ENCODE measurements at regions not wholly inside any gene's neighbourhood (a gene's known extent, or its start where the extent isn't known, plus 50 kb on each side); places are given as distances from the start of the nearest gene placed in this dataset.

DNA sequence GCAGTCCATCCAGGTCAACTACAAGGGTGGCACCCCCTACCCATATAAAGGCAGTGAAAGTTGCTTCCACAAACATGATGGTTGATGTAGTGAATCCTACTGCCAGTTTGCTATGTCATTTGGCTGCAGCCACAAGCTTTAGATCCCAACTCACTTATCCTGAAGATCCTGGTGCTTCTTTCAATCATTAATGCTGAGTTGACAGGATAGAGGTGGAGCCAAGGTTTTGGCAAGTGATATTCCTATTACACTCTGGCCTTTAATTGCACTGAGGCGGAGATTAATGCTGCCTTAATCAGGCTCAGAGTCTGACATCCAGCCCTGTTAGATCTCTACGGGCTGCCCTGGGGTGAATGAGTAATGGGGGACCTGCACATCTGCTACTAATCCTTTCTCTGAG, 542.4 kb upstream of the ARX start:
- DNase-seq (ENCODE audit: low spot score): no peak
- TF ChIP-seq, protein P1, sequence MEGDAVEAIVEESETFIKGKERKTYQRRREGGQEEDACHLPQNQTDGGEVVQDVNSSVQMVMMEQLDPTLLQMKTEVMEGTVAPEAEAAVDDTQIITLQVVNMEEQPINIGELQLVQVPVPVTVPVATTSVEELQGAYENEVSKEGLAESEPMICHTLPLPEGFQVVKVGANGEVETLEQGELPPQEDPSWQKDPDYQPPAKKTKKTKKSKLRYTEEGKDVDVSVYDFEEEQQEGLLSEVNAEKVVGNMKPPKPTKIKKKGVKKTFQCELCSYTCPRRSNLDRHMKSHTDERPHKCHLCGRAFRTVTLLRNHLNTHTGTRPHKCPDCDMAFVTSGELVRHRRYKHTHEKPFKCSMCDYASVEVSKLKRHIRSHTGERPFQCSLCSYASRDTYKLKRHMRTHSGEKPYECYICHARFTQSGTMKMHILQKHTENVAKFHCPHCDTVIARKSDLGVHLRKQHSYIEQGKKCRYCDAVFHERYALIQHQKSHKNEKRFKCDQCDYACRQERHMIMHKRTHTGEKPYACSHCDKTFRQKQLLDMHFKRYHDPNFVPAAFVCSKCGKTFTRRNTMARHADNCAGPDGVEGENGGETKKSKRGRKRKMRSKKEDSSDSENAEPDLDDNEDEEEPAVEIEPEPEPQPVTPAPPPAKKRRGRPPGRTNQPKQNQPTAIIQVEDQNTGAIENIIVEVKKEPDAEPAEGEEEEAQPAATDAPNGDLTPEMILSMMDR (IDR thresholded peaks at IDR 0.05): no peak
- no peak for ATAC-seq (ENCODE audit: low FRiP score)

DNA sequence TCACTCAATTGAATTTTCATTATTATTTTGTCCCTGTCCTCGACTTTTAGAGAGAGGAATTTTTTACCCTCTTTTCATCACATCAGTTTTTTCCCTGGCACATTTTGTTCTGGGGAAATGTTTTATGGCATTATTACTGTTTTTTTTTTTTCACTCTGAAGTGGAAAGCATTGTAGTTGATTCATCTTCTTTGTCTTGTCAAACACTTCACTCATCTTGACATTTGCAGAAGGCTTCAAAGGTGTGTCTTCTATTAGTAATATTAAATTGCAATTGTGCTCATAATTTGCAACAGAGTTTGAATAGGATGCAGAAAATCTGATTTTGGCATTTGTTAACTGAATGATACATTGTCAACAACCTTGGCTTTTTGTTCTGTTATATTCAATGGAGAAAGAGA, 545.4 kb upstream of the ARX start:
- TF ChIP-seq, protein P1 (IDR thresholded peaks at IDR 0.05): no peak
- ATAC-seq (ENCODE audit: low FRiP score) (no peak), DNase-seq (ENCODE audit: low spot score) (no peak)

DNA sequence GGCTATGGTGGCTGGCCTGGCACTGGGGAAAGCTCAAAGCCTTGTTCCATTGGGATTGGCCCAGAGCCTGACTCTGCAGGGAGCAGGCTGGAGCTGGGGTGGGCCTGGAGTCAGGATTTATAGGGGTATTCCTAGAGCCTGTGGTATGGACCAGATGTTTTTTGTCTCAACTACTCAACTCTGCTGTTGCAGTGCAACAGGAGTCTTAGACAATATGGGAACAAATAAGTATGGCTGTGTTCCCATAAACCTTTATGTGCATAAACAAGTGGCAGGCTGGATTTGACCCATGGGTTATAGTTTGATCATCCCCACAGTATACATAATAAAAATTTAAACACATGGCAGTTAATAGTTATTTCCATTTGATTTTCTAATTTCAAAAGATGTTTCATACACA, 557.9 kb upstream of the ARX start:
- no peak for DNase-seq (ENCODE audit: low spot score)
- ATAC-seq (ENCODE audit: low FRiP score): no peak
- TF ChIP-seq, protein P1 (IDR thresholded peaks at IDR 0.05): no peak

DNA sequence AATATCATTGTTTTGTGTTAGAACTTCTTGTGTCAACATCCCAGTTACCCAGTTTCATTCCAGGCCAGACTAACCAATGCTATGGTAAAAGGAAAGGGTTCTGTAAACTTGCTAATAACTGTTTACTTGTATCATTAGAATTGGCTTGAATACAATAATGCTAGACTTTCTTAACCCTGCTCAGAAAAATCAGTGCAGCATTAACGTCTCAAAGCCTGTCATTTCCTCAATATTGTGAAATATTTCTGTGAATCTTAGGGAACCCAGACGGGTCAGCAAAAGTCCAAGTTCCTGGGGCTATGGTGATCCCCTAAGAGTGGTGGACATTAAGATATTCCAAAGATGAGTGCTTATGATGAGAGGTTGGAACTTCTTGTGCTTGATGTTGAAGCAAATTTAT, 541.2 kb upstream of the MAGEB18 start:
- no peak for DNase-seq (ENCODE audit: low spot score)
- TF ChIP-seq, protein P1 (IDR thresholded peaks at IDR 0.05): no peak
- no peak for ATAC-seq (ENCODE audit: low FRiP score)

DNA sequence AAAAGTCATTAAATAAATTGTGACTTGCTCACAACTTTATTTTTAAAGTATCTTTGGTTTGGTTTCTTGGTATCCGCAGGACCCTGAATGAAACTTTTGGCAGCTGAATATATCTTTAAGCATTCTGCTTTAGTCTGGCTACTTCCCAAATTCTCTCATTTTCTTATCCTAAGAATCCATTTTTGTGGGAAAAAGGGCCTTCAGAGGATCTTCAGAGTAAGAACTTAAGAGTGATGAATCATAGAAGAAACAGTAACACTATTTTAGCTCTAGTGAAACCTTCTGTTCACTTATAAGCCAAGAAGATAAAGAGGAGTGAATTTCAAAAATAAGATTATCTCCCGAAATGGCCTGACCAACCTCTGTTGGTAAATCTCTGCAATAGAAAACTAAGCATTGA, 540.6 kb upstream of the MAGEB18 start:
- no peak for DNase-seq (ENCODE audit: low spot score)
- ATAC-seq (ENCODE audit: low FRiP score): no peak
- TF ChIP-seq, protein P1 (IDR thresholded peaks at IDR 0.05): no peak

DNA sequence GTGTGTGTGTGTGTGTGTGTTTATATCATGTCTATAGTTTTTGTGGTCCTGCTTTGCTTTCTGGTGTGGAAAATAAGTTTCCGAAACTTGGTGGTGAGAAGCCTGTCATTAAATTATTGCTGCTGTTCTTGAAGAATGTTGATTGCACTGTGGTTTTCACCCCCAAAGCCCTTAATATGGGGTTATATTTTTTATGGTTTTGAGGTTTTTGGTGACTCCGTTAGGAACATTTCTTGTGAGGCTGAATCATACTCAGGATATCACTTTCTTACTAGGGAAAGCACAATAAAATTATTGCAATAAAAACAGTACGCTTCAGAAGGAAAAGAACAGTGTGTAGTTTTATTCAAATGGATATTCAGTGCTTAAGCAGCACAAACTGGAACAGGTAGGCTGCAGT, 539.1 kb upstream of the MAGEB18 start:
- no peak for ATAC-seq (ENCODE audit: low FRiP score)
- TF ChIP-seq, protein P1 (IDR thresholded peaks at IDR 0.05): no peak
- no peak for DNase-seq (ENCODE audit: low spot score)

DNA sequence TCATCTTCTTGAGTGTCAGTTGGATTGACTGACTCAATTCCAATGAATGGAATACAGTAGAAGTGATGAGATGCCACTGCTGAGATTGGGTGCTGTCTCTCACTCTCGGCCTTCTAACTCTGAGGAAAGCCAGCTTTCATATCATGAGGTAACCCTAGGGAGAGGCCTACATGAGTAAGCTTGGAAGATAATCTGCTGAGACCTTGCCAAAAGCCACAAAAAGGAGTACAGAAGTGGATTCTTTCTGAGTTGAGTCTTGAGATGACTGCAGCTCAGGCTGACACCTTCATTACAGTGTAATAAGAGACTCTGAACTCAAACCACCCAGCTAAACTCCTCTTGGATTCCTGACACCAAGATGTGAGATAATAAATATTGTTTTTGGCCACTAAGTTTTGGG, 537.4 kb upstream of the MAGEB18 start:
- DNase-seq (ENCODE audit: low spot score): no peak
- no peak for ATAC-seq (ENCODE audit: low FRiP score)
- TF ChIP-seq, protein P1 (IDR thresholded peaks at IDR 0.05): no peak

Measured in omental fat pad (tissue), 3 donors.